H1 (cell line): ENCODE measurements at regions not wholly inside any gene's neighbourhood (a gene's known extent, or its start where the extent isn't known, plus 50 kb on each side); places are given as distances from the start of the nearest gene placed in this dataset.

ENCODE experiments used
- CTCF ChIA-PET: fragments of 300-600 bp; sonication (Branson Sonifier 250); formaldehyde crosslinking; loops from one replicate; lab custom pipeline; 2021; ENCODE audit not compliant: partially characterized antibody; lab: Charles Lee
- POLR2A ChIA-PET: fragments of 300-600 bp; sonication (Branson Sonifier 250); formaldehyde crosslinking; loops from one replicate; lab custom pipeline; 2021; ENCODE audit warnings: inconsistent platforms; ENCODE audit not compliant: partially characterized antibody; lab: Charles Lee
- DNase-seq, 2 experiments: peaks; one replicate each; pipeline versions ENCODE4 v3.0.0 to v3.0.0-alpha.2; 2010 to 2022; ENCODE audit warnings: low spot score in 2 of 2, low read depth in 1 of 2, mixed read lengths in 1 of 2
- FAIRE-seq: peaks from 2 replicates; lab custom pipeline; 2011; peaks lifted over from hg19 to GRCh38; lab: Jason Lieb, UNC
- H2AFZ ChIP-seq: 2 replicates; pipeline ENCODE4 v1.8.1; 2012; ENCODE audit warnings: low read length, inconsistent platforms
- H2AK5ac ChIP-seq: 2 replicates; pipeline ENCODE4 v1.6.1; 2013; ENCODE audit warnings: low read depth, low read length
- H2BK120ac ChIP-seq: replicated peaks from 2 replicates; pipeline ENCODE3; 2013; ENCODE audit warnings: low read depth, low read length, inconsistent platforms
- H2BK12ac ChIP-seq: 2 replicates; pipeline ENCODE4 v1.6.1; 2013; ENCODE audit warnings: low read depth, low read length
- H2BK15ac ChIP-seq: 2 replicates; pipeline ENCODE4 v1.6.1; 2013; ENCODE audit warnings: low read length
- H2BK20ac ChIP-seq: 2 replicates; pipeline ENCODE4 v1.6.1; 2013; ENCODE audit warnings: low read length
- H2BK5ac ChIP-seq: 2 replicates; pipeline ENCODE4 v1.6.1; 2013; ENCODE audit warnings: low read depth, low read length
- H3K14ac ChIP-seq: 2 replicates; pipeline ENCODE4 v1.6.1; 2013; ENCODE audit warnings: inconsistent platforms; ENCODE audit not compliant: insufficient read length
- H3K18ac ChIP-seq: 2 replicates; pipeline ENCODE4 v1.6.1; 2013; ENCODE audit warnings: low read length; ENCODE audit errors: extremely low read depth
- H3K23ac ChIP-seq: 2 replicates; pipeline ENCODE4 v1.6.1; 2013; ENCODE audit warnings: inconsistent platforms; ENCODE audit not compliant: insufficient read length
- H3K23me2 ChIP-seq: 2 replicates; pipeline ENCODE4 v1.6.1; 2013; ENCODE audit warnings: low read depth, low read length
- H3K27ac ChIP-seq: 2 replicates; pipeline ENCODE4 v1.6.1; 2011; ENCODE audit warnings: low read depth, low read length, inconsistent platforms
- H3K27me3 ChIP-seq, 4 experiments: replicated peaks in 1 of 4; 1 replicate in 1 of 4; 2 replicates in 3 of 4; pipeline versions ENCODE4 v1.6.1 to v1.8.1; 2011 to 2013; ENCODE audit warnings: low read length in 3 of 4, mild to moderate bottlenecking in 3 of 4, inconsistent platforms in 2 of 4, mixed read lengths in 2 of 4, moderate library complexity in 1 of 4; ENCODE audit not compliant: control insufficient read depth in 3 of 4, insufficient read depth in 3 of 4; ENCODE audit errors: extremely low read depth in 1 of 4
- H3K36me3 ChIP-seq, 4 experiments: 2 replicates each; pipeline versions ENCODE4 v1.6.1 to v1.8.1; 2011 to 2013; ENCODE audit warnings: mild to moderate bottlenecking in 4 of 4, low read length in 3 of 4, moderate library complexity in 2 of 4, control low read depth in 1 of 4, inconsistent platforms in 1 of 4; ENCODE audit not compliant: insufficient read depth in 4 of 4, control insufficient read depth in 2 of 4
- H3K4ac ChIP-seq: replicated peaks from 2 replicates; pipeline ENCODE3; 2013; ENCODE audit warnings: low read length, low read depth, mixed read lengths, inconsistent platforms; ENCODE audit not compliant: insufficient read length
- H3K4me1 ChIP-seq, 4 experiments: replicated peaks in 1 of 4; 1 replicate in 1 of 4; 2 replicates in 3 of 4; pipeline versions ENCODE4 v1.6.1 to v1.8.1; 2011 to 2013; ENCODE audit warnings: low read length in 3 of 4, inconsistent platforms in 2 of 4, mixed read lengths in 1 of 4; ENCODE audit not compliant: insufficient read depth in 4 of 4, control insufficient read depth in 3 of 4
- H3K4me2 ChIP-seq, 2 experiments: 2 replicates each; pipeline versions ENCODE4 v1.6.1 to v1.8.1; 2011 to 2013; ENCODE audit warnings: low read depth in 2 of 2, low read length in 2 of 2, control low read depth in 1 of 2, inconsistent platforms in 1 of 2, mild to moderate bottlenecking in 1 of 2; ENCODE audit not compliant: insufficient read depth in 1 of 2
- H3K4me3 ChIP-seq, 4 experiments: fragments of 200-600, 300-600 bp in 1 of 4; sonication (generic), shearing (Covaris generic), sonication (Bioruptor Twin) in 1 of 4; 2 replicates each; pipeline versions ENCODE4 v1.5.1 to v1.8.1; 2011 to 2016; ENCODE audit warnings: low read length in 4 of 4, low read depth in 3 of 4, control low read depth in 2 of 4, inconsistent platforms in 2 of 4, mild to moderate bottlenecking in 2 of 4, mixed read lengths in 1 of 4, moderate library complexity in 1 of 4; ENCODE audit not compliant: insufficient read depth in 2 of 4; ENCODE audit errors: extremely low read depth in 1 of 4
- H3K56ac ChIP-seq: replicated peaks from 2 replicates; pipeline ENCODE3; 2013; ENCODE audit warnings: low read depth, mild to moderate bottlenecking, mixed read lengths, low read length, inconsistent platforms; ENCODE audit not compliant: insufficient read length
- H3K79me1 ChIP-seq: 2 replicates; pipeline ENCODE4 v1.6.1; 2013; ENCODE audit warnings: low read depth, low read length, control low read depth
- H3K79me2 ChIP-seq, 2 experiments: 2 replicates each; pipeline versions ENCODE4 v1.6.1 to v1.8.1; 2012 to 2013; ENCODE audit warnings: low read length in 2 of 2, mild to moderate bottlenecking in 2 of 2, inconsistent platforms in 1 of 2; ENCODE audit not compliant: insufficient read depth in 2 of 2, control insufficient read depth in 1 of 2
- H3K9ac ChIP-seq, 4 experiments: replicated peaks in 1 of 4; 1 replicate in 1 of 4; 2 replicates in 3 of 4; pipeline versions ENCODE4 v1.6.1 to v1.8.1; 2011 to 2013; ENCODE audit warnings: low read depth in 3 of 4, low read length in 3 of 4, control low read depth in 2 of 4, mild to moderate bottlenecking in 2 of 4, moderate library complexity in 2 of 4, inconsistent platforms in 1 of 4; ENCODE audit errors: extremely low read depth in 1 of 4
- H3K9me3 ChIP-seq, 2 experiments: 2 replicates each; pipeline versions ENCODE4 v1.6.1 to v1.8.1; 2012 to 2013; ENCODE audit warnings: mild to moderate bottlenecking in 2 of 2, moderate library complexity in 2 of 2, control low read depth in 1 of 2, inconsistent platforms in 1 of 2, low read depth in 1 of 2, low read length in 1 of 2, mixed read lengths in 1 of 2; ENCODE audit not compliant: insufficient read depth in 2 of 2
- H4K20me1 ChIP-seq, 2 experiments: replicated peaks in 1 of 2; 2 replicates each; pipeline versions ENCODE3 to v1.8.1; 2011 to 2013; ENCODE audit warnings: inconsistent platforms in 2 of 2, low read length in 2 of 2, mild to moderate bottlenecking in 1 of 2; ENCODE audit not compliant: insufficient read depth in 2 of 2, control insufficient read depth in 1 of 2
- H4K5ac ChIP-seq: 2 replicates; pipeline ENCODE4 v1.6.1; 2013; ENCODE audit warnings: low read length, low read depth, mixed read lengths, inconsistent platforms; ENCODE audit not compliant: insufficient read length
- H4K8ac ChIP-seq: 2 replicates; pipeline ENCODE4 v1.8.0; 2013; ENCODE audit warnings: mild to moderate bottlenecking, moderate library complexity, low read length, inconsistent platforms; ENCODE audit not compliant: insufficient read depth; ENCODE audit errors: extremely low read depth
- H4K91ac ChIP-seq: replicated peaks from 2 replicates; pipeline ENCODE3; 2013; ENCODE audit warnings: low read length, mixed read lengths, inconsistent platforms; ENCODE audit not compliant: insufficient read length
- CEBPB ChIP-seq: IDR thresholded peaks from 2 replicates; pipeline ENCODE4 v1.6.1; 2012; ENCODE audit warnings: low read depth, low read length
- EZH2 ChIP-seq: fragments of 200-600 bp; sonication (generic); IDR thresholded peaks from 2 replicates; pipeline ENCODE4 v1.7.1; 2012; ENCODE audit warnings: low read depth, mild to moderate bottlenecking, moderate library complexity, low read length, inconsistent platforms; ENCODE audit not compliant: severe bottlenecking
- USF2 ChIP-seq: IDR thresholded peaks from 2 replicates; pipeline ENCODE4 v1.6.1; 2011; ENCODE audit warnings: low read length, improper control_type of control experiment
- WGBS, 2 experiments: shearing (Covaris generic) in 1 of 2; methylation state at CpG; one replicate each; pipeline versions ENCODE4 v1.1.6 to v1.1.7; 2013 to 2015; ENCODE audit warnings: low lambda C conversion rate in 2 of 2, mixed read lengths in 2 of 2, inconsistent platforms in 1 of 2, low coverage in 1 of 2, missing lambda C conversion rate in 1 of 2; ENCODE audit not compliant: insufficient replicate concordance in 2 of 2, insufficient coverage in 1 of 2, insufficient read length in 1 of 2; ENCODE audit errors: extremely low coverage in 1 of 2, missing lambda C conversion rate in 1 of 2; 5-methylcytosine and 5-hydroxymethylcytosine counted together

- Histone ChIP-seq H3K79me2 (no peaks in the 10 kb centered on the region), H4K8ac (no peak overlapping the region), H3K36me3 (no peaks in the 10 kb centered on the region), H3K9ac (no peak overlapping the region), H3K18ac (no peak overlapping the region), H3K56ac (no peak overlapping the region), H2AFZ (peak overlapping the region; percentile 65; the same call in 1 of the 2 replicates), H3K23me2 (no peaks in the 10 kb centered on the region), H3K79me1 (no peaks in the 10 kb centered on the region), H2AK5ac (no peak overlapping the region; the same call in 1 of the 2 replicates), H2BK5ac (no peak overlapping the region), H3K4me1 (no peaks in the 10 kb centered on the region; a peak in 1 of 7 replicates), H3K27ac (no peak overlapping the region), H3K14ac (no peak overlapping the region), H3K4ac (no peak overlapping the region), H2BK120ac (no peak overlapping the region), H4K5ac (no peak overlapping the region), H3K4me3 (no peak overlapping the region)
- no peak for FAIRE-seq
- ChIA-PET POLR2A (no interaction called here), CTCF (interaction anchor here (0.7 to 3.4 kb wide), 3 partner anchors 17 to 109 kb away, joined by 3 to 16 read pairs (median 6); no protein-coding TSS in a partner anchor)
- TF ChIP-seq CEBPB, result no peak
- no peak for TF ChIP-seq EZH2
- TF ChIP-seq USF2, result no peak
- TF ChIP-seq, all 59 proteins: peak for 0
- Histone ChIP-seq H3K27me3 (no peaks in the 10 kb centered on the region), H3K9me3 (no peaks in the 10 kb centered on the region), H2BK12ac (peak overlapping the region; percentile 62; the same call in 1 of the 2 replicates), H4K91ac (no peak overlapping the region), H3K23ac (no peak overlapping the region), H2BK15ac (no peak overlapping the region), H3K4me2 (no peak overlapping the region), H4K20me1 (no peaks in the 10 kb centered on the region), H2BK20ac (peak overlapping the region; percentile 49; the same call in 1 of the 2 replicates)
- DNase-seq, result no peak
- WGBS, 2 experiments, result 95% methylated on average over 5 of the region's 5 CpGs; no CpG with 5 or more reads in 1 of the 2 experiments
Measured at GRCh38 chr6:142675517-142675916, 269.5 kb downstream of the HIVEP2 start.
